ENCODE measurements at regions not wholly inside any gene's neighbourhood (a gene's known extent, or its start where the extent isn't known, plus 50 kb on each side); places are given as distances from the start of the nearest gene placed in this dataset.

DNA sequence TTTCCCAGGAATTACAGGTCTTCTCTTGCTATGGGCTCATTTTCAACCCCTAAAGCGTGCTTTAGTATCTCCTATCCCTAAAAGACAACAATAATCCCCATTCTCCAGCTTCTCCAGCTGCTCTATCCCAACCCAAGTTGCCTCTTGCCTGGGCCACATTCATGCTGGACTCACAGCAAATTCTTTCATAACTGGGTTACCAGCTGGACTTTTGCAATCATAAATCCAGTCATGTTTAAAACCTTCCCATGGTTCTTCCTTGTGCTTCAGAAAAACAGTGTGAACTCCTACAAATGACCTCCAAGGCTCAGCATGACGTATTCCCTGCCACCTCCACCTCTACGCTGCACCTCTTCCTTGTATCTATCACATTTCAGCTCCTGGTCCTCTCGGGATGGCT is 346.9 kb downstream of the GADD45G start:
- TF ChIP-seq, protein P1, sequence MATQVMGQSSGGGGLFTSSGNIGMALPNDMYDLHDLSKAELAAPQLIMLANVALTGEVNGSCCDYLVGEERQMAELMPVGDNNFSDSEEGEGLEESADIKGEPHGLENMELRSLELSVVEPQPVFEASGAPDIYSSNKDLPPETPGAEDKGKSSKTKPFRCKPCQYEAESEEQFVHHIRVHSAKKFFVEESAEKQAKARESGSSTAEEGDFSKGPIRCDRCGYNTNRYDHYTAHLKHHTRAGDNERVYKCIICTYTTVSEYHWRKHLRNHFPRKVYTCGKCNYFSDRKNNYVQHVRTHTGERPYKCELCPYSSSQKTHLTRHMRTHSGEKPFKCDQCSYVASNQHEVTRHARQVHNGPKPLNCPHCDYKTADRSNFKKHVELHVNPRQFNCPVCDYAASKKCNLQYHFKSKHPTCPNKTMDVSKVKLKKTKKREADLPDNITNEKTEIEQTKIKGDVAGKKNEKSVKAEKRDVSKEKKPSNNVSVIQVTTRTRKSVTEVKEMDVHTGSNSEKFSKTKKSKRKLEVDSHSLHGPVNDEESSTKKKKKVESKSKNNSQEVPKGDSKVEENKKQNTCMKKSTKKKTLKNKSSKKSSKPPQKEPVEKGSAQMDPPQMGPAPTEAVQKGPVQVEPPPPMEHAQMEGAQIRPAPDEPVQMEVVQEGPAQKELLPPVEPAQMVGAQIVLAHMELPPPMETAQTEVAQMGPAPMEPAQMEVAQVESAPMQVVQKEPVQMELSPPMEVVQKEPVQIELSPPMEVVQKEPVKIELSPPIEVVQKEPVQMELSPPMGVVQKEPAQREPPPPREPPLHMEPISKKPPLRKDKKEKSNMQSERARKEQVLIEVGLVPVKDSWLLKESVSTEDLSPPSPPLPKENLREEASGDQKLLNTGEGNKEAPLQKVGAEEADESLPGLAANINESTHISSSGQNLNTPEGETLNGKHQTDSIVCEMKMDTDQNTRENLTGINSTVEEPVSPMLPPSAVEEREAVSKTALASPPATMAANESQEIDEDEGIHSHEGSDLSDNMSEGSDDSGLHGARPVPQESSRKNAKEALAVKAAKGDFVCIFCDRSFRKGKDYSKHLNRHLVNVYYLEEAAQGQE (IDR thresholded peaks at IDR 0.05; ENCODE audit: low read depth): no peak
- TF ChIP-seq POLR2AphosphoS5 (IDR thresholded peaks at IDR 0.05; ENCODE audit: low read depth, low read length): no peak
